ENCODE measurements at regions not wholly inside any gene's neighbourhood (a gene's known extent, or its start where the extent isn't known, plus 50 kb on each side); places are given as distances from the start of the nearest gene placed in this dataset.
"Not testable (repeated sequence)": the region's sequence is repeated elsewhere in the genome, so short reads cannot be mapped to it uniquely, and the experiment has no call there.

GRCh38 chr16:29237495-29237894, 169.0 kb downstream of the NPIPB11 start:
- TF ChIP-seq, protein P1, sequence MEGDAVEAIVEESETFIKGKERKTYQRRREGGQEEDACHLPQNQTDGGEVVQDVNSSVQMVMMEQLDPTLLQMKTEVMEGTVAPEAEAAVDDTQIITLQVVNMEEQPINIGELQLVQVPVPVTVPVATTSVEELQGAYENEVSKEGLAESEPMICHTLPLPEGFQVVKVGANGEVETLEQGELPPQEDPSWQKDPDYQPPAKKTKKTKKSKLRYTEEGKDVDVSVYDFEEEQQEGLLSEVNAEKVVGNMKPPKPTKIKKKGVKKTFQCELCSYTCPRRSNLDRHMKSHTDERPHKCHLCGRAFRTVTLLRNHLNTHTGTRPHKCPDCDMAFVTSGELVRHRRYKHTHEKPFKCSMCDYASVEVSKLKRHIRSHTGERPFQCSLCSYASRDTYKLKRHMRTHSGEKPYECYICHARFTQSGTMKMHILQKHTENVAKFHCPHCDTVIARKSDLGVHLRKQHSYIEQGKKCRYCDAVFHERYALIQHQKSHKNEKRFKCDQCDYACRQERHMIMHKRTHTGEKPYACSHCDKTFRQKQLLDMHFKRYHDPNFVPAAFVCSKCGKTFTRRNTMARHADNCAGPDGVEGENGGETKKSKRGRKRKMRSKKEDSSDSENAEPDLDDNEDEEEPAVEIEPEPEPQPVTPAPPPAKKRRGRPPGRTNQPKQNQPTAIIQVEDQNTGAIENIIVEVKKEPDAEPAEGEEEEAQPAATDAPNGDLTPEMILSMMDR (IDR thresholded peaks at IDR 0.05): not testable (repeated sequence)
- TF ChIP-seq POLR2A (IDR thresholded peaks at IDR 0.05): not testable (repeated sequence)

Measured in thyroid gland (tissue), 4 donors.